Stimulated activated CD8-positive, alpha-beta memory T cell treated with anti-CD3 and anti-CD28 coated beads, Interleukin-15, amount 100 ng/mL, for 24 hours (primary cell): ENCODE measurements at regions not wholly inside any gene's neighbourhood (a gene's known extent, or its start where the extent isn't known, plus 50 kb on each side); places are given as distances from the start of the nearest gene placed in this dataset.

ENCODE experiments used
- DNase-seq: peaks from one replicate; pipeline ENCODE4 v3.0.0-alpha.2; 2020; ENCODE audit warnings: low read depth

DNA sequence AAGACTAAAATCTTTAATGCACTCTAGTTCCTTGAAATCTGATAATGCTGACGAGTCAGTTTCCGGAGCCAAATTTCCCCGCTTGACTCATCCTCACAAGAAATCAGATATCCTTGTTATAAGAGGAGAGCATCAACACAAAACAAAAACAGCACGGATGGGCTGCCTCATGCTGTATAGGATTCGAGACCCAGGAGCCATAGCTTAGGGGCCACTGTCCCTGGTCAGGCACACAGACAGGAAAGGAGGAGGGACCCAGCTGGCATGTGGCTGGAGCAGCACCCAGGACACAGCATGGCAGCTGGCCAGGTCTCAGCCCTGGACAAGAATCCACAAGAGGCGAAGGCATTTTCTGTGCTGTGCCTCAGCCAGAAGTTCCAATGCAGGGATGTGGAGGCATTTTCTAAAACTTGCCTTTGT is 110.2 kb upstream of the SPATA13 start:
- DNase-seq = no peak

- no peak for DNase-seq
These were observed 109.5 kb upstream of the SPATA13 start for GRCh38 chr13:24050796-24051715.

DNA sequence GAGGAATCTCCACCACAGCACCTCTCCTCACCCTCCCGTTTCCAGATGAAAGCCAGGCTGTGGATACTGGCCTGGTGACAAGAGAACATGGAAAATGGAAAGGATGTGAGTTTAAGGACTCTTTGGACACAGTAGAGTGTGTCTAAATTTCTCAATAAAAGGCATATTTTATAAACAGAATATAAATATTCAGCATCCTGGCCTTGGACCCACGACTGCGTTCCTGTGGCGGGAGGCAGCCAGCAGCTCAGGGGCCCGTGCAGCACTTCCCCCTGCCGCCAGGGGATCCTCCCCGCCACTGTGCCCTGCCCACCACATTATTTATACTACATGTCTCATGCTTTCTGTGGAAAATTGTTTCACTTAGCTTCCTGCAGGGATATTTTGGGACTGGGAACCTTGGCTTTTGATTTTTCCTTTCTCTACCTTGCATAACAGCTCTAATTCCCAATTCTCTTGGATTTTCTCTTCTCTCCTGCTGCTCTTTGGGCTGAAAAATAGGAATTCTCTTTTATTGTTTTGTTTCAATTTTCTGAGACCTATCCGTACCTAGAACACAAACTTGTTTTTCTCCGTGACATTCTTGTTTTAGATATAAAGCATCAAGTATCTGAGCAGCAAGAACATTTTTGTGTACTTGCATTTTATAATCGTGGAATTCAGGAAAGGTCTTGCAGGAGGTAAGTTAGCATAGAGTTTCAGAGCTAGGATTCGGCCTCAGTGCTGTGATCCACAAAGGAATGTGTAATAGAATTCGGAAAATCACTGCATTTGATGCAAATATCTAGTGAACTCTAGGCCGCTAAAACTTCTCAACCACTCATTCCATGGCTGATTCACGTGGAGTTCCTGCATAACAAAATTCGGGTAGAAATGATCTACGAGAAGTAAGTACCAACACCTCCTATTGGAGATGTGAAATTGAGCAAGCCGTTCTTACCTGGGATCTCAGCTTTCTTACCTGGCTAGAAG is 107.7 kb upstream of the SPATA13 start:
- no peak for DNase-seq

- no peak for DNase-seq
These were observed 106.8 kb upstream of the SPATA13 start for GRCh38 chr13:24053519-24054251.

GRCh38 chr13:24056616-24057137 is 103.8 kb upstream of the SPATA13 start:
- no peak for DNase-seq

DNA sequence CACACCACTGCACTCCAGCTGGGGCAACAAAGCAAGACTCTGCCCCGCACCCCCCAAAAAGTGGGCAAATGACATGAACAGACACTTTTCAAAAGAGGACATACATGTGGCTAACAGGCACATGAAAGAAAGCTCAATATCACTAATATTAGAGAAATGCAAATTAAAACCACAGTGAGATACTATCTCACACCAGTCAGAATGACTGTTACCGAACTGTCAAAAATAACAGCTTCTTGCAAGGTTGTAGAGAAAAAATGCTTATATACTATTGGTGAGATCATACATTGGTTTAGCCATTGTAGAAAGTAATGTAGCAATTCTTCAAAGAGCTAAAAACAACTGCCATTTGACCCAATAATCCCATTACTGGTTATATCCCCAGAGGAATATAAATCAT is 99.5 kb upstream of the SPATA13 start:
- no peak for DNase-seq

DNA sequence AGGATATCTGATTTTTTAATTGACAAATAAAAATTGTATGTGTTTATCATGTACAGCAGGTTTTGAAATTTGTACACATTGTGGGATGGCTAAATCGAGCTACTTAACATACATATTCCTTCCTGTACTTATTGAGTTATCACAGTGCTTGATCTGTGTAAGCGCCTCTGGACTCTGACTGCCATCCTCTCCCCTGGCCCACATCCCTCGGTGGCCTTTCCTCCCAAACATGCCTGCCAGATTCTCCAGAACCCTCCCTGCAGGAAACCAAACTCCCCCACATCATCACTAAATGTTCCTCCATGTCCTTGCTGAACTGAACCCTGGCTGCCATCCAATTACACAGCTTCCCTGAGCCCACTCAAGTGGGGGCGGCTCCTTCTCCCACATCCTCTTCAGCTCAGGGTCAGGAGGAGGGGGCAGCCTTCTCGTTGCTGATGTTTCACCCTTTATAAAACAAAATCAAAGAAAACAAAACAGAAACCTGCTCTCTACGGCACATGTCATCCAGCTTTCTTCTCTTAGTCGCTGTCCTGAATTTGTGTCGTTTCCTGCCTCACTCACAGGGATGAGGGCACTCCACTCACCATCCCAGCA is 97.1 kb upstream of the SPATA13 start:
- DNase-seq = no peak

- DNase-seq = no peak
These were observed 96.1 kb upstream of the SPATA13 start for GRCh38 chr13:24064371-24064770.

DNA sequence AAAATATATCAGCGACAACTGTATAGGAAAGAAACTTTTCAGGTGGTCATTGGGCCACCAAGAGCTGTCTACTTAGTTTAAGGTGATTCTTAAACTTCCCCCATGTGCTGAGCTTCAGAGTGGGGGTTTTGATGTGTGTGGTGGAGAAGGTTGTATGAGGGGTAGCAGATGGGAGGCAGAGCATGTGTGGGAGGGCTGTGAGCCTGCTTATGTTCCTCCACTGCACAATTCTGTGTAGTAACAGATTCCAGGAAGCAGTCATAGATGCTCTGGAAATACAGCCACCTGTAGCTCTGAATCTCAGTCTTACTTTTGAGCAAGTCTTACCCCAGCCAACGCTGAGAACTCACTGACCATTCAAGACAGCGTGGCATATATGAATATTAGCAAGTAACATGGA is 95.3 kb upstream of the SPATA13 start:
- no peak for DNase-seq

- DNase-seq = no peak
These were observed 93.9 kb upstream of the SPATA13 start for GRCh38 chr13:24066405-24067295.

DNA sequence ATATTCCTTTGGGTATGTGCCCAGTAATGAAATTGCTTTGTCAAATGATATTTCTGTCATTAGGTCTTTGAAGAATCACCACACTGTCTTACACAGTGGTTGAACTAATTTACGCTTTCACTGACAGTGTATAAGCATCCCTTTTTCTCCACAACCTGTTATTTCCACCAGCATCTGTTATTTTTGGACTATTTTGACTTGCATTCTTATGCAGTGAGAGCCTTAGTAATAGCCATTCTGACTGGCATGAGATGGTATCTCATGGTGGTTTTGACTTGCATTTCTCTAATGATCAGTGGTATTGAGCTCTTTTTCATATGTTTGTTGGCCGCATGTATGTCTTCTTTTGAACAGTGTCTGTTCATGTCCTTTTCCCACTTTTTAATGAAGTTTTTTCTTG is 92.0 kb upstream of the SPATA13 start:
- DNase-seq = no peak

- no peak for DNase-seq
These were observed 89.5 kb upstream of the SPATA13 start for GRCh38 chr13:24071016-24071415.

DNA sequence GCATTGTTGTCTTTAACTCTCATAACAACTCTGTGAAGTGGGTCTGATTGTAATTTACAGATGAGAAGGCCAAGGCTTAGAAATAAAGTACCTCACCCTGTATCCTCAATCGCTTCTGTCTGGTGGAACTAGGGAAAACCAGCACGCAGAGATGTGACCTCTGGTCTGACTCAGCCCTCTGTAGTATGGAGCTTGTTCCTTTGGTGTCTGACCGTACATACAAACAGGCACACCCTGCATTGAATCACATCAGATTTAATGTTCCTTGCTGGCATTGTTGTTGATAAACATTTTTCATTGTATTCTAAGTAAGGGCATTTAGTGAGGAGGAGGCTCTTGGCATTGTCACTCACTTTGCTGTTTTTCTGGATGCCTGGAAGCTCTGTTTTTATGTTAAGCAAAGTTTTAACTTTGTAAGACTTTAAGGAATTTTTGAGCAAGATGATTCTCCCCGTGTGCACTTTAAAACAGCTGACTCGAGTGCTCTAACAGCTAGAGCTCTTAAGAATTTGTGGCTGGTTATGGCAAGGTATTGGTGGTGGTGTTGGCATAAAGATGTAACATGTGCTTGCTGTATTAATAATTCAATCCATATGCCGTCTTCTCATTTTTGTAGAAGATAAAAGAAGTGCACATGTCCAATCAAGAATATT is 89.0 kb upstream of the SPATA13 start:
- no peak for DNase-seq

DNA sequence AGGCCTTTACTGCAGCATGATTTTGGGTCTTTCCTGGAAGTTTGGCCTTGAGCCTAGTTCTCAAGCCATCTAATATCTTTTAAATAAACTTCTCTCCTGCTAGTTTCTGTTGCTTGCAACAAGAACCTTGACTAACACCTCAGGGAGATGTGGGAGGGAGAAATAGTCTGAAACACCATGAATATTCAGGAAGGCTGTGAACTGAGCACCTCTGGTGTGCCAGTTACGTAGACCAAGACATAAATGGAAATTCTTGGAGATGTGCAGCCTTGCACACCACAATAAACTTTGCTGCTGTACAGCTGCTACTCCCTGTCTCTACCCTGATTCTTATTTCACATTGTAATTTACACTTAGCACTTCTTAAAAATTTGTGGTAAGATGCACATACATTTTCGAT is 86.9 kb upstream of the SPATA13 start:
- no peak for DNase-seq

GRCh38 chr13:24074678-24075077 is 85.8 kb upstream of the SPATA13 start:
- no peak for DNase-seq

DNA sequence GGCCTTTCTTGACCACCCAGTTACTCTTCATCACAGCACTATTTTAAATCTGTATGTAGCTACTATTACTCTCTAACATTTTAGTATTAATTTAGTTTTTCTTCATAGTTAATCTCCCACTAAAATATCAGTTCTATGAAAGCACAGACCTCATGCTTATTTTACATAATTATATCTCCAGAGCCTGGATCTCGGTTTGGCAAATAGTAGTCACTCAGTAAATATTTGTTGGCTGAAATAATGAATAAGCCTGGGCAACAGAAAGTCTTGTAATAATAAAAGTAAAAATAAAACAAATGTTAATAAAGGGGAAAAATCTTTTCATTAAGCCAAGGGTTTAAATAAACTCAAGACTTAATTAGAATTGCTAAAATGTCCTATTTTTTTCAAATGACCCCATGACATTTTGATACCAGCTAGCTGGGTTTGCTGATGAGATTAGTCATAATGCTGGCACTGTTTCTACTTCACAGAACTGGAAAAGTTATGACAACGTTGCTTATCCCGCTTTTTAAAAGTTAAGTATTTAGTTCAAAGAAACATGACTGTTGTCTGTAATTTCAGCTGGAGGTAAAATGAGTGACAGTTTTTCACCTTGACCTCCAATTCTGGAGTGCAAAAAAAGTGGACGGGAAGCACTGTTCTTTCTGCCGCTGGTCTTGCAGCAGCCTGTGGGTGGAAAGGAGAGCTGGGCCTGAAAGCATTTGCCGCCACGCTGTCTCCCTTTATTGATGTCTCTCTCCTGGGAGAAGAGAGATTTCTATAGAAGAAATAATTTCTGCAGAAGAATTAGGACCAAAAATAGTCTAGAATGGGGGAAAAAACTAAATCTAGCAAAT is 85.2 kb upstream of the SPATA13 start:
- DNase-seq = no peak

- DNase-seq = no peak
These were observed 84.4 kb upstream of the SPATA13 start for GRCh38 chr13:24076109-24076508.

- DNase-seq = no peak
These were observed 83.9 kb upstream of the SPATA13 start for GRCh38 chr13:24076636-24077035.

DNA sequence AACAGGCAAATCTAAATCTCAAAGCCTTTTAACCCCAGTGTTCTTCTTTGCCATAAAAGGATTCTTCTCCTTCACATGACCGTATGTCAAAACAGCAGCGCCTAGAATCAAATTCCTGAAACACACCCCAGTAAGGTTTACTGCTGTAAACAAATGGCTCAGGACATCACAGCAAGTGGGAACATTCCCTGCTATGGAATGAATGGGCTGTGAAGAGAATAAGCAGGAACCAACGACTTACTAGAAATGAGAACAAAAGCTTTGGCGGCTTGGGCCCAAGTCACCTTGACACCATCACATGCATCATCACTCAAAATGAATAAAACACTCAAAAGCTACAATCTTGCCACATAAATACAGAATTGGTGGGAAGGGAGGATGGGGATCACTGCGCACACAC is 80.4 kb upstream of the SPATA13 start:
- DNase-seq = no peak
